HG03108 (cell line): ENCODE measurements at regions not wholly inside any gene's neighbourhood (a gene's known extent, or its start where the extent isn't known, plus 50 kb on each side); places are given as distances from the start of the nearest gene placed in this dataset.
"Not testable (repeated sequence)": the region's sequence is repeated elsewhere in the genome, so short reads cannot be mapped to it uniquely, and the experiment has no call there.

ENCODE experiments used
- ATAC-seq: cut with Tn5 transposase; IDR thresholded peaks from one replicate; pipeline ENCODE4 v1.9.1; 2021; ENCODE audit warnings: moderate library complexity; ENCODE audit not compliant: unreplicated experiment

DNA sequence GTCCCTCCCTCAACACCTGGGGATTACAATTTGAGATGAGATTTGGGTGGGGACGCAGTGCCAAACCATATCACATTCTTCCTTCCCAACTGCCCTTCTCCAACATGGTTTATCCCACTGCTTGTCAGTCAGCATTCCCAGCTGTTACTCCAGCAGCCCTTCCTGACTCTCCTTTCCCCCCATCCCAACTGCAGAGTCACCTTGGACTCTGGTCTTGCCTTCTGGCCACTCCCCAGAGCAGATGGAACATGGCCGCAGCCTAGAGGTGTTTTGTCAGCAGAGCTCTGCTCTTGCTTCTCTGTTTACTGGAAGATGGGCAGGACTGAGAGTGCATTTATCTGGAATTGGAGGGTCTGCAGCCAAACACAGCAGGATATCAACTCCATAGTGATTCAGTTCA is 51.2 kb upstream of the MEX3C start:
- no peak for ATAC-seq

GRCh38 chr18:51250006-51250405 is 52.5 kb upstream of the MEX3C start:
- no peak for ATAC-seq

DNA sequence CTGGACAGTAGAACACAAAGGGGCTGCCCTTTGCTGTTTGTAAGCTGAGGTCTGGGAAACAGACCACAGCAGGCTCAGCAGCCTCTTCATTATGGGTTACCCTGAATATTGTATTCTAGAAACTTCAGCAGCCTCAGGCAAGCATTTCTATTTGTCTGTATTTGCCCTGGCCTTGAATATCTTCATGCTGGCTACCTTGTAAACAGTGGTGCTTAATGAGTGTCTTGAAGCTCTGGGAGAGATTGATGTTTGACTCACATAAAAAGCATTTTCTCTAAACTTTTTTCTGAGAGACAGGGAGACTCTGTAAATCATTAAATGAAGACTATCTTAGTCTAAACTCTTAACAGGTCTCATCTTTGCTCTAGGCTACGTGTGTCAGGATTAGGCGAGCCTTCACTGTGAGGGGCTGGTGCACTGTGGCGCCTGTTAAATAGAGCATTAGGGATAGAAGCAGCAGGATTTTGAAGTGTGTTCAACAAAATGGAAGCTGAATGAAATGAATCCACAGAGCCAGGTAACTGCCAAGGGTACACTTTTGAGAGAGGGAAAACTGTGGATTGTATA is 53.1 kb upstream of the MEX3C start:
- no peak for ATAC-seq

DNA sequence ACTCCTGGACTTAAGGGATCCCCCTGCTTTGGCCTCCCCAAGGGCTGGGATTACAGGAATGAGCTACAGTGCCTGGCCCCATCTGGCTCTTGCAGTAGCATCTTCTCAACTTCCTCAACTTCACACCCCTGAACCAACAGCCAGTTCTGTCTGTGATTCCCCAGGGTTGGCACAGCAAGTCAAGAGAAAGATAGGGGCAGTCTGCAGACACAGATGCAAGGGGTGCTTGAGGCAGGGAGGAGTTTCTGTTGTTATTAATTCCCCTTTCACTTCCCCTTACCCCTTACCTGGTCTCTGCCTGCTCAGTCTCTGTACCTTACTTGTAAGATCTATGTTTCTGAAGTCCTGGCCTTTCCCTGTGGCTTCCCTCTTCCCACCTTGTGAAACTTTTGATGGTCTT is 54.1 kb upstream of the MEX3C start:
- ATAC-seq, result peak; percentile 98

- ATAC-seq, result no peak
Observed at GRCh38 chr18:51253476-51253875, 56.0 kb upstream of the MEX3C start.

- no peak for ATAC-seq
Observed at GRCh38 chr18:51255693-51256092, 58.2 kb upstream of the MEX3C start.

GRCh38 chr18:51257150-51257549 is 59.7 kb upstream of the MEX3C start:
- ATAC-seq, result no peak

DNA sequence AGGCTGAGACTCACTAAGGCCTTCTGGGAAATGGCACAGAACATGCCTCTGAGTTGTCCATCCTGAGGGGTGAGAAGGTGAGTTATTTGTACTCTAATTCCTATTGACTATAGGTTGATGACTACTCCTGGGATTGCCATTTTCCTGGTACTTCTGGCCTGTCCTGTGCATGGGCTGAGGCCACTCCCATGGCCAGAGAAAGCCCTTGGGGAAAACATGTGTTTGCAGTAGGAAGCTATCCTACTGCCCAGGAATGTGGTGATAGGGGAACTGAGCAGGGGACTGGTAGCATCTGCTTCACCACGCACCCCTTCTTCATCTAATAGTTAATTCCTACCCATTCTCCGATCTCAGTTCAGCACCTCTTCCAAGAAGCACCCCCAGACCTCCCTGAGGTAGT is 62.6 kb upstream of the MEX3C start:
- ATAC-seq, result no peak

- not testable (repeated sequence) for ATAC-seq
Observed at GRCh38 chr18:51266077-51266476, 68.6 kb upstream of the MEX3C start.

GRCh38 chr18:51266773-51267172 is 69.3 kb upstream of the MEX3C start:
- no peak for ATAC-seq

- no peak for ATAC-seq
Observed at GRCh38 chr18:51273437-51273836, 76.0 kb upstream of the MEX3C start.

- no peak for ATAC-seq
Observed at GRCh38 chr18:51275712-51276476, 78.4 kb upstream of the MEX3C start.

DNA sequence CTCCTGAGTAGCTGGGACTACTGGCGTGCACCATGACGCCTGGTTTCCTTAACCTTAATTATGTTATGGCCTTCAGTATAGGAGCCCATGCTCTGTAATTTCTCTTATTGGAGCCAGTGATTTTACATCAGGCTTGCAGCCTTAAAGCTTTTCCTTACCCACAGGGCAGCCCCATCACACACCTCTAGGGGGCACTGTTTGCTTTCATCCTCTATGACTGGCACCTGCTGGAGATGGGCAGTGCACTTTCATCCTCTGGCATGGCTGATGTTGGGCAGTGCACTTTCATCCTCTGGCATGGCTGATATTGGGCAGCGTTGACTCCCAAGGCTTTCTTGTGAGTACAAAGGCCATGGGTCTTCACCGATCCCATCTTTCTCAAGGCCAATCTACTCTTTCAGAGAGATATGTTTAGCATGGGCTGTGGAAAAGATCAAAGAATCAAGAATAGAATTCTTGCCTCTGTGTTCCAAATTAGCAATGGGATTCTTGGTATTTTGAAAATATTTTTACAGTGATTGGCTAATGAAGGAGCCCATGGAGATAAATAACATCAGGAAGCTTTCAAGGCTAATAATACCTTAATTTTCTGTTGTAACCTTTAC is 80.7 kb upstream of the MEX3C start:
- ATAC-seq, result no peak

DNA sequence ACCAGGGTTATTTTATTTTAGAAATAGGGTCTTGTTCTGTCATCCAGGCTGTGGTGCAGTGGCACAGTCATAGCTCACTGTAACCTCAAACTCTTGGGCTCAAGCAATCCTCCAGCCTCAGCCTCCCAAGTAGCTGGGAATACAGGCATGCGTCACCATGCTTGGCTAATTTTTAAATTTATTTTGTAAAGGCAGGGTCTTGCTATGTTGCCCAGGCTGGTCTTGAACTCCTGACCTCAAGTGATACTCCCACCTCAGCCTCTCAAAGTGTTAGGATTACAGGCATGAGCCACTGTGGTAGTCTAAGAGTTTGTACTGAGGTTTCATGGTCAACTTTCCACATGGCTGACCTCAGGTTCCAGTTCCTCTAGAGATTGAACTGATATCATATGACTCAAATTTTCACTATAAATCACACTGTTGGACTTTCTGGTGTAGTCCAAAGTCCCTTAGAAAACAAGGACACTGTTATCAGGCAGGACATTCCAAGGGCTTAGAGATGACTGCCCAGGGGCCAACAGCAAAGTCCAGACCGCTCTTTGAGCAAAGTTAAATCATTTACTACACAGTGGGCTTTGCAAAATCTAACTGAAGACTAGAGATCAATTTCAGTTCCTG is 82.0 kb upstream of the MEX3C start:
- peak; percentile 84 for ATAC-seq

DNA sequence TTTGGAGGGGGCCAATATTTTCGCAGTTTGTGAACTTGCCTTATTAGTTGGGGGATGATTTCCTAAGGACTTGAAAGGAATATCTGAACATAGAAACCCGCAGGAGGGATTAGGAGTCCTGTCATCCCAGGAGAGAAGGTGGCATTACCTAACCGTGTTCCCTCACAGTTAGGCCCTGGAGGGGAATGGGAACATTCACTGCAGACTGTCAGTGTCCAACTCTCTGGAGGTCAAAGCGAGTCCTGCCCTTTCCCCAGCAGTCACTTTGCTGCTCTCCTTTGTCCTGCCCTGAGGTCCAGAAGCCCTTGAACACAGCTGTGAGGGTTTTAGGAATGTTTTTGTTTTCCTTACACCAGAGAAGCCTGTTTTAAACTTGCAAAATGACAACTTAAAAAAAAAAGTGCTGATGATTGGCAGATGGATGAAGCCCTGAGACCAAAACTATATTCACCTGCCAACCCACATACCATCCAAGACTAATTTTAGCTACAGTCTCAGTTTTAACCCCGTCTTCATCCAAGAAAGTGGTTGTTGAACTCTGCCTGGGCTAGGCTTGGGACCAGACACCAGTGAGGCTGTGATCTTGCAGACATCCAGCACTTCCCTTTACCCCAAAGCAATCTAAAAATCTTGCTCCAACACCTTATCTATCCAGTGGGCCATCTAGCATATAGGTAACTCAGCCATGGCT is 90.5 kb upstream of the MEX3C start:
- no peak for ATAC-seq

GRCh38 chr18:51288582-51288981 is 91.1 kb upstream of the MEX3C start:
- ATAC-seq, result no peak

- ATAC-seq, result no peak
Observed at GRCh38 chr18:51290860-51291259, 93.4 kb upstream of the MEX3C start.

DNA sequence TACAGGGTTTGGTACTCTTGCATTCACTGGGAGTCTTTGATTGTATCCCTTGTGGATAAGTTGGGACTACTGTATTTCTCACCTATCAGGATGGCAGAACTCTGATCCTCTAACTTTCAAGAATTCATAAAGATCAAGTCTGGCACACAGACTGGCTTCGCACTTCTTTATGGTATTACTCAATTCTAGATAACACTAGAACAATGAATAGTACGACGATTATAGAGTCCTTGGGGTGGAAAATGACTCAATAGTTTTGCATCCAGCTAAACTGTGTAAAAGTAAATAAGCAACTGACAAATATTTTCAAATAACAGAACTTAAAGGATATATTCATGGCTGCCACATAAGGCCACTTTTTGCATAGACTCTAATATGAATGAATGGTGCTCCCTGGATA is 103.4 kb upstream of the MEX3C start:
- no peak for ATAC-seq

GRCh38 chr18:51301376-51301775 is 103.9 kb upstream of the MEX3C start:
- ATAC-seq, result no peak

- ATAC-seq, result no peak
Observed at GRCh38 chr18:51316677-51317076, 119.2 kb upstream of the MEX3C start.

- ATAC-seq, result no peak
Observed at GRCh38 chr18:51321696-51322095, 124.2 kb upstream of the MEX3C start.
